HCT116 (cell line): ENCODE measurements at regions not wholly inside any gene's neighbourhood (a gene's known extent, or its start where the extent isn't known, plus 50 kb on each side); places are given as distances from the start of the nearest gene placed in this dataset.

Experiments
- EZH2 ChIP-seq: fragments of 200-600 bp; sonication (generic); IDR thresholded peaks from 2 replicates; pipeline ENCODE4 v1.6.1; 2017; ENCODE audit warnings: antibody characterized with exemption, mixed run types
- POLR2A ChIP-seq: IDR thresholded peaks from 2 replicates; pipeline ENCODE4 v1.7.0; 2011; ENCODE audit warnings: borderline replicate concordance; ENCODE audit not compliant: insufficient read depth, insufficient read length; ENCODE audit errors: extremely low read depth
- SIN3A ChIP-seq: IDR thresholded peaks from 2 replicates; pipeline ENCODE4 v1.6.1; 2012; ENCODE audit warnings: low read depth
- TCF7L2 ChIP-seq: IDR thresholded peaks from 2 replicates; pipeline ENCODE4 v1.7.0; 2011; ENCODE audit warnings: borderline replicate concordance, inconsistent platforms; ENCODE audit not compliant: insufficient read depth, insufficient read length; ENCODE audit errors: extremely low read depth
- ZFX ChIP-seq: fragments of 450-650 bp; IDR thresholded peaks from 2 replicates; pipeline ENCODE4 v1.6.1; 2017
- TF ChIP-seq, protein P1 (sequence below): IDR thresholded peaks from 2 replicates; pipeline ENCODE4 v1.6.1; 2012
- TF ChIP-seq, protein P2 (sequence below), 3 experiments: fragments of 200-600 bp in 1 of 3; sonication (generic) in 1 of 3; IDR thresholded peaks in 2 of 3; conservative IDR thresholded peaks in 1 of 3; 2 replicates each; pipeline ENCODE4 v1.5.1; 2012 to 2017; ENCODE audit warnings: low read depth in 2 of 3, low read length in 2 of 3, antibody characterized with exemption in 1 of 3, borderline replicate concordance in 1 of 3, control low read depth in 1 of 3, mild to moderate bottlenecking in 1 of 3, mixed read lengths in 1 of 3, mixed run types in 1 of 3, moderate library complexity in 1 of 3; ENCODE audit not compliant: insufficient read depth in 1 of 3
- TF ChIP-seq, protein P3 (sequence below): IDR thresholded peaks from 2 replicates; pipeline ENCODE4 v1.6.1; 2012

DNA sequence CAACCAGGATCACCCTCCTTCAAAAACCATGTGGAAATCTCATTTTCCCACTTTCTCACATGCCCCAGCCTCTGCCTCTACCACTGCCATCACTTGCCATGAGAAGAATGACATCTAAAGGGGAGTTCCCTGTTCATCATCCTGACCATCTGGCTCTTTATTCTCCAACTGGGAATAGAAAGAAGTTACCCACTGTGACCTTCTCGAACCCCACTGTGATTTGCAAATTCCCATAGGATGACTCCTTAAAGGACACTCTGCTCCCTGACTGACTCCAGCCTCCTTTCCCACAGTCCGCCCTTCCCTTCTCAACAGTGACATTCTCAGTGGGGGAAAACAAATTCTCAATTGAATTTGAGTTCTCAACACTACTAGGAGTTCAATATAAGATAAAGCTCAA is 440.5 kb downstream of the NR2F2 start:
- TF ChIP-seq ZFX (no peak), POLR2A (no peak), TCF7L2 (no peak), SIN3A (no peak), EZH2 (no peak)
- TF ChIP-seq, protein P1, sequence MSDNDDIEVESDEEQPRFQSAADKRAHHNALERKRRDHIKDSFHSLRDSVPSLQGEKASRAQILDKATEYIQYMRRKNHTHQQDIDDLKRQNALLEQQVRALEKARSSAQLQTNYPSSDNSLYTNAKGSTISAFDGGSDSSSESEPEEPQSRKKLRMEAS = no peak
- TF ChIP-seq, protein P2, sequence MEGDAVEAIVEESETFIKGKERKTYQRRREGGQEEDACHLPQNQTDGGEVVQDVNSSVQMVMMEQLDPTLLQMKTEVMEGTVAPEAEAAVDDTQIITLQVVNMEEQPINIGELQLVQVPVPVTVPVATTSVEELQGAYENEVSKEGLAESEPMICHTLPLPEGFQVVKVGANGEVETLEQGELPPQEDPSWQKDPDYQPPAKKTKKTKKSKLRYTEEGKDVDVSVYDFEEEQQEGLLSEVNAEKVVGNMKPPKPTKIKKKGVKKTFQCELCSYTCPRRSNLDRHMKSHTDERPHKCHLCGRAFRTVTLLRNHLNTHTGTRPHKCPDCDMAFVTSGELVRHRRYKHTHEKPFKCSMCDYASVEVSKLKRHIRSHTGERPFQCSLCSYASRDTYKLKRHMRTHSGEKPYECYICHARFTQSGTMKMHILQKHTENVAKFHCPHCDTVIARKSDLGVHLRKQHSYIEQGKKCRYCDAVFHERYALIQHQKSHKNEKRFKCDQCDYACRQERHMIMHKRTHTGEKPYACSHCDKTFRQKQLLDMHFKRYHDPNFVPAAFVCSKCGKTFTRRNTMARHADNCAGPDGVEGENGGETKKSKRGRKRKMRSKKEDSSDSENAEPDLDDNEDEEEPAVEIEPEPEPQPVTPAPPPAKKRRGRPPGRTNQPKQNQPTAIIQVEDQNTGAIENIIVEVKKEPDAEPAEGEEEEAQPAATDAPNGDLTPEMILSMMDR (IDR thresholded peaks at IDR 0.05 in 2 of 3, conservative IDR thresholded peaks at IDR 0.05 in 1 of 3; ENCODE audit: borderline replicate concordance in 1 of 3, insufficient read depth in 1 of 3, low read depth in 2 of 3, low read length in 2 of 3) = no peak
- TF ChIP-seq, protein P3, sequence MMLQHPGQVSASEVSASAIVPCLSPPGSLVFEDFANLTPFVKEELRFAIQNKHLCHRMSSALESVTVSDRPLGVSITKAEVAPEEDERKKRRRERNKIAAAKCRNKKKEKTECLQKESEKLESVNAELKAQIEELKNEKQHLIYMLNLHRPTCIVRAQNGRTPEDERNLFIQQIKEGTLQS = no peak
